Cardiac muscle cell (in vitro differentiated cells and primary cell): ENCODE measurements at regions not wholly inside any gene's neighbourhood (a gene's known extent, or its start where the extent isn't known, plus 50 kb on each side); places are given as distances from the start of the nearest gene placed in this dataset.

Experiments
- DNase-seq, 2 donors: peaks; one replicate each; pipeline versions ENCODE4 v3.0.0 to v3.0.0-alpha.2; 2010 to 2017; ENCODE audit warnings: low read depth in 1 of 2, low spot score in 1 of 2
- H3K27ac ChIP-seq: fragments of 200-600 bp; sonication (generic); 2 replicates; pipeline ENCODE4 v1.5.1; 2016
- H3K27me3 ChIP-seq: fragments of 200-600 bp; sonication (generic); 2 replicates; pipeline ENCODE4 v1.6.0; 2016; ENCODE audit warnings: control low read depth
- H3K36me3 ChIP-seq: fragments of 200-600 bp; sonication (generic); 2 replicates; pipeline ENCODE4 v1.5.1; 2016; ENCODE audit warnings: control low read depth
- H3K4me1 ChIP-seq: fragments of 200-600 bp; sonication (generic); 2 replicates; pipeline ENCODE4 v1.8.1; 2017; ENCODE audit warnings: low read depth, mild to moderate bottlenecking, mixed run types
- H3K4me3 ChIP-seq: fragments of 200-600 bp; sonication (generic); 2 replicates; pipeline ENCODE4 v1.5.1; 2016; ENCODE audit warnings: mild to moderate bottlenecking
- H3K9me3 ChIP-seq: fragments of 200-600 bp; sonication (generic); 2 replicates; pipeline ENCODE4 v1.5.1; 2017; ENCODE audit warnings: low read depth, mild to moderate bottlenecking, control low read depth
- CTCF ChIP-seq: IDR thresholded peaks from 2 replicates; pipeline ENCODE4 v1.5.1; 2012; ENCODE audit warnings: low read depth, mild to moderate bottlenecking, low read length

DNA sequence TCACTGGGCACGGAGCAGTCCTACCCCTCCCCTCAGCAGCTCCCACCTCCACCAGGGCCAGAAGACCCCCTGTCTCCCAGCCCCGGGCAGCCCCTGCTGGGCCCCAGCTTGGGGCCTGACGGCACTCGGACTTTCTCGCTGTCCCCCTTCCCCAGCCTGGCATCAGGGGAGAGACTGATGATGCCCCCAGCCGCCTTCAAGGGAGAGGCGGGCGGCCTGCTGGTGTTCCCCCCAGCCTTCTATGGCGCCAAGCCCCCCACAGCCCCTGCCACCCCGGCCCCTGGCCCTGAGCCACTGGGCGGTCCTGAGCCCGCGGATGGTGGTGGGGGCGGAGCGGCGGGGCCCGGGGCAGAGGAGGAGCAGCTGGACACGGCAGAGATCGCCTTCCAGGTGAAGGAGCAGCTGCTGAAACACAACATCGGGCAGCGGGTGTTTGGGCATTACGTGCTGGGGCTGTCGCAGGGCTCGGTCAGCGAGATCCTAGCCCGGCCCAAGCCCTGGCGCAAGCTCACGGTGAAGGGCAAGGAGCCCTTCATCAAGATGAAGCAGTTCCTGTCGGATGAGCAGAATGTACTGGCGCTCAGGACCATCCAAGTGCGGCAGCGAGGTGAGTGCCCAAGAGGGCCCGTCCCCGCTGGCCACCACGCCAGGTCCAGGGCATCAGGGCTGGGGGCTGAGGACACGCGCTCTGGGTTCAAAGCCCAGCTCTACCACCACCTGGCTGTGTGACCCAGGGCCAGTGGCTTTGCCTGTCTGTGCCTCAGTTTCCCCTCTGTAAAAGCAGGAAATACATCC is 58.6 kb downstream of the PHETA1 start:
- no peak for DNase-seq
- no peak for TF ChIP-seq CTCF
- no peaks in the 10 kb centered on the region for H3K36me3 ChIP-seq

DNA sequence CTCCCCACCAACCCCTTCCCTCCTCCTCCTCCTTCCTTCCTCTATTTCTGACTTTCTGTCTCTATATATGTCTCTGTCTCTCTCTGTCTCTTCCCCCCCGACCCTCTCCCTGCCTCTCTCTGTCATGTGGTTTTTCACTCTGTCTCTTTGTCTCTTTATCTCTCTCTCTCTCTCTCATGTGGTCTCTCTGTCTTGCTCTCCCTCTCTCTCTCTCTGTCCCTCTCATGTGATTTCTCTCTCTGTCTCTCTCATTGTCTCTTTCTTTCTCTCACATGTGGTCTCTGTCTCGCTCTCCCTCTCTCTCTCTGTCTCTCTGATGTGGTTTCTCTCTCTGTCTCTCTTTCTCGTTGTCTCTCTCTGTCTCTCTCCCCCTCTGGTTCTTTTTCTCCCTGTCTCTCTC is 59.3 kb downstream of the PHETA1 start:
- H3K36me3 ChIP-seq = no peaks in the 10 kb centered on the region
- no peak overlapping the region for H3K4me3 ChIP-seq
- no peaks in the 10 kb centered on the region for H3K4me1 ChIP-seq
- no peaks in the 10 kb centered on the region for H3K27me3 ChIP-seq
- no peak for TF ChIP-seq CTCF
- DNase-seq = no peak
- no peak overlapping the region for H3K27ac ChIP-seq
- peaks cover 2% of the 10 kb centered on the region for H3K9me3 ChIP-seq

More for the DNA sequence above, 58.6 kb downstream of the PHETA1 start:
- Histone ChIP-seq H3K27ac (no peak overlapping the region), H3K4me3 (no peak overlapping the region), H3K9me3 (no peaks in the 10 kb centered on the region), H3K27me3 (no peaks in the 10 kb centered on the region), H3K4me1 (no peaks in the 10 kb centered on the region)

GRCh38 chr12:111308473-111308872 is 60.4 kb downstream of the PHETA1 start:
- Histone ChIP-seq H3K36me3 (no peaks in the 10 kb centered on the region), H3K4me1 (no peaks in the 10 kb centered on the region), H3K9me3 (peaks cover 5% of the 10 kb centered on the region), H3K27ac (no peak overlapping the region), H3K4me3 (no peak overlapping the region), H3K27me3 (no peaks in the 10 kb centered on the region)
- DNase-seq = no peak
- TF ChIP-seq CTCF = no peak

DNA sequence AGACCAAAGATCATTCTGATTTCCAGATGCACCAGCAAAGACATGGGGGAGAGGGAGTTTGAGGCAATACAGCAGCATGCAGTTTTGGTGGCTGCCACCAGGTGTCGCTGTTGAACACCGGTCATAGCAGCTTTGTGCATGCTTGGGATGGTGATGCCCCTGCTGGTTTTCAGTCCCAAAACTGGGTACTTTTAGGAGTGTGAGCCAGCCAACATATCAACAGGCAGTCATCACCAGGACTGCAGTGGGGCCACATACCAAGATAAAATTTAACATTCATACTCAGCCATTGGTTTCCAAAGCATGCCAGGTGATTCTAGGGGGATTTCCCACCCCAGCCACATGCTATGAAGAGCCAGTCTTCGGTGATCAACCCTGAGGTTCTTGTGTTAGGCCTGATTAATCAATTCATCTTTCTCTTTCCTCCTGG is 64.2 kb downstream of the PHETA1 start:
- DNase-seq = no peak

DNA sequence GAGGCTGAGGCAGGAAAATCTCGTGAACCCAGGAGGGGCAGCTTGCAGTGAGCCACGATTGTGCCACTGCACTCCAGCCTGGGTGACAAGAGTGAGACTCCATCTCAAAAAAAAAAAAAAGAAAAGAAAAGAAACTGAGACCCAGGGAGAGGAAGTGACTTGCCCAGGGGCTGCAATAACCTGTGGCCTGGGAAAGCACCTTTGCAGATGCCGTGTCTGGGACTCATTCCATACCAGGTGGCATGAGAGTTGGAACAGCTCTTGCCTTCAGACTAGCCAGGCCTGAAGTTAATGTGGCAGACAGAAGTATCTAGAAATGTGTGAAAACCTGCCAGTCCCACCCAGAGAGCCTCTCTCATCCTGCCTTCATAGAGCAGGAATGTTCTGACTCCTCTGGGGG is 65.4 kb downstream of the PHETA1 start:
- no peak for TF ChIP-seq CTCF
- H3K36me3 ChIP-seq = no peaks in the 10 kb centered on the region
- peaks cover 5% of the 10 kb centered on the region for H3K9me3 ChIP-seq
- H3K4me1 ChIP-seq = no peaks in the 10 kb centered on the region
- no peak overlapping the region for H3K4me3 ChIP-seq
- no peak overlapping the region for H3K27ac ChIP-seq
- DNase-seq = no peak
- no peaks in the 10 kb centered on the region for H3K27me3 ChIP-seq

More for the DNA sequence above, 64.2 kb downstream of the PHETA1 start:
- H3K27ac ChIP-seq = no peak overlapping the region
- no peaks in the 10 kb centered on the region for H3K4me1 ChIP-seq
- peaks cover 5% of the 10 kb centered on the region for H3K9me3 ChIP-seq
- no peak overlapping the region for H3K4me3 ChIP-seq
- H3K36me3 ChIP-seq = no peaks in the 10 kb centered on the region
- TF ChIP-seq CTCF = peak; percentile 58
- H3K27me3 ChIP-seq = no peaks in the 10 kb centered on the region
